ENCODE measurements at regions not wholly inside any gene's neighbourhood (a gene's known extent, or its start where the extent isn't known, plus 50 kb on each side); places are given as distances from the start of the nearest gene placed in this dataset.

- TF ChIP-seq, protein P1, sequence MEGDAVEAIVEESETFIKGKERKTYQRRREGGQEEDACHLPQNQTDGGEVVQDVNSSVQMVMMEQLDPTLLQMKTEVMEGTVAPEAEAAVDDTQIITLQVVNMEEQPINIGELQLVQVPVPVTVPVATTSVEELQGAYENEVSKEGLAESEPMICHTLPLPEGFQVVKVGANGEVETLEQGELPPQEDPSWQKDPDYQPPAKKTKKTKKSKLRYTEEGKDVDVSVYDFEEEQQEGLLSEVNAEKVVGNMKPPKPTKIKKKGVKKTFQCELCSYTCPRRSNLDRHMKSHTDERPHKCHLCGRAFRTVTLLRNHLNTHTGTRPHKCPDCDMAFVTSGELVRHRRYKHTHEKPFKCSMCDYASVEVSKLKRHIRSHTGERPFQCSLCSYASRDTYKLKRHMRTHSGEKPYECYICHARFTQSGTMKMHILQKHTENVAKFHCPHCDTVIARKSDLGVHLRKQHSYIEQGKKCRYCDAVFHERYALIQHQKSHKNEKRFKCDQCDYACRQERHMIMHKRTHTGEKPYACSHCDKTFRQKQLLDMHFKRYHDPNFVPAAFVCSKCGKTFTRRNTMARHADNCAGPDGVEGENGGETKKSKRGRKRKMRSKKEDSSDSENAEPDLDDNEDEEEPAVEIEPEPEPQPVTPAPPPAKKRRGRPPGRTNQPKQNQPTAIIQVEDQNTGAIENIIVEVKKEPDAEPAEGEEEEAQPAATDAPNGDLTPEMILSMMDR (IDR thresholded peaks at IDR 0.05): no peak
- TF ChIP-seq POLR2A (IDR thresholded peaks at IDR 0.05): no peak
These were observed 69.6 kb upstream of the KCNK1 start for GRCh38 chr1:233544304-233544703.

Measured in body of pancreas (tissue), 4 donors.